ENCODE measurements at regions not wholly inside any gene's neighbourhood (a gene's known extent, or its start where the extent isn't known, plus 50 kb on each side); places are given as distances from the start of the nearest gene placed in this dataset.

DNA sequence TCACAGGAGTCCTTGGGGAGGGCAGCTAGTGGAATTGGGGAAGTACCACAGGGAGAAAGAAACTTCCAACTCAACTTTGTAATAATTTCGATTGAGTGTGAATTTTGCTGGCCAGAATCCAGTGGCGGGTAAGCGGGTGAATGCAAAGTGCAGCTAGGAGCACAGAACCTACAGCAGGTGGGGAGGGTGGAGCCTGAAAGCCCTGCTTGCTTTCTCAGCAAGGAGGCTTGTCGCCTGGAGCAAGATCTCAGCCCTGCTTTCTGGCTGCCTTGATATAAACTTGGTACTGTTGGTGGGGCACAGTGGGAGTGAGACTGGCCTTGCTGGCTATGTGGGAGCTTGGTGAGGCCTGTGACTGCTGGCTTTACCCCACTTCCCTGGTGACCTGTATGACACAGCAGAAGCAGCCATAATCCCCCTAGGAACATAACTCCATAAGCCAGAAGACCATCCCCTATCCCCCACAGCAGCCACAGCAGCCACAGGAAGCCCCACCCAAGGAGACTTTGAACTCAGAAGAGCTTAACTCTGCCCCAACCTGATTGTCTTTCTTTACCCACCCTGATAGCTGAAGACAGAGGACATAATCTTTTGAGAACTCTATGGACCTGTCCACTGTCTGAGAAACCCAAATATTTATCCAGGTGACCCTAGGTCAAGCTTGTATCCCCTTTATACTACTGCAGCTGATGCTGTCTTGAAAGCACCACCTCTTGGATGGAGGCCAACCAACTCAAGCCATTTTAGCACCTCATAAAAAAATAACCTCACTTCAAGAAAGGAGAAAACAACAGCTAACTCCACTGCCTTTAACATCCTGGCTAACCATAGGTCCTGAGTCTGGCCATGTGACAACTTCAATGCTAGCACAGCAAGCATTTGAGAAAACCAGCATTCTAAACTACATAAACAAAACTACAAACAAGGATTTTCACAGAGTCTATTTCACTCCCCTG lies 87.2 kb upstream of the PDE5A start:
- TF ChIP-seq, protein P1, sequence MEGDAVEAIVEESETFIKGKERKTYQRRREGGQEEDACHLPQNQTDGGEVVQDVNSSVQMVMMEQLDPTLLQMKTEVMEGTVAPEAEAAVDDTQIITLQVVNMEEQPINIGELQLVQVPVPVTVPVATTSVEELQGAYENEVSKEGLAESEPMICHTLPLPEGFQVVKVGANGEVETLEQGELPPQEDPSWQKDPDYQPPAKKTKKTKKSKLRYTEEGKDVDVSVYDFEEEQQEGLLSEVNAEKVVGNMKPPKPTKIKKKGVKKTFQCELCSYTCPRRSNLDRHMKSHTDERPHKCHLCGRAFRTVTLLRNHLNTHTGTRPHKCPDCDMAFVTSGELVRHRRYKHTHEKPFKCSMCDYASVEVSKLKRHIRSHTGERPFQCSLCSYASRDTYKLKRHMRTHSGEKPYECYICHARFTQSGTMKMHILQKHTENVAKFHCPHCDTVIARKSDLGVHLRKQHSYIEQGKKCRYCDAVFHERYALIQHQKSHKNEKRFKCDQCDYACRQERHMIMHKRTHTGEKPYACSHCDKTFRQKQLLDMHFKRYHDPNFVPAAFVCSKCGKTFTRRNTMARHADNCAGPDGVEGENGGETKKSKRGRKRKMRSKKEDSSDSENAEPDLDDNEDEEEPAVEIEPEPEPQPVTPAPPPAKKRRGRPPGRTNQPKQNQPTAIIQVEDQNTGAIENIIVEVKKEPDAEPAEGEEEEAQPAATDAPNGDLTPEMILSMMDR (conservative IDR thresholded peaks at IDR 0.05; ENCODE audit: low read length), result no peak
- no peak for TF ChIP-seq EZH2phosphoT487 (IDR thresholded peaks at IDR 0.05; ENCODE audit: borderline replicate concordance)
